GM19468 (cell line): ENCODE measurements at regions not wholly inside any gene's neighbourhood (a gene's known extent, or its start where the extent isn't known, plus 50 kb on each side); places are given as distances from the start of the nearest gene placed in this dataset.

Source experiments
- ATAC-seq: cut with Tn5 transposase; IDR thresholded peaks from one replicate; pipeline ENCODE4 v1.9.1; 2021; ENCODE audit warnings: mild to moderate bottlenecking, moderate library complexity, moderate number of reproducible peaks; ENCODE audit not compliant: unreplicated experiment; ENCODE audit errors: extremely low read depth

- ATAC-seq: no peak
Measured at GRCh38 chr17:79335456-79335855, 260.8 kb downstream of the ENGASE start.

DNA sequence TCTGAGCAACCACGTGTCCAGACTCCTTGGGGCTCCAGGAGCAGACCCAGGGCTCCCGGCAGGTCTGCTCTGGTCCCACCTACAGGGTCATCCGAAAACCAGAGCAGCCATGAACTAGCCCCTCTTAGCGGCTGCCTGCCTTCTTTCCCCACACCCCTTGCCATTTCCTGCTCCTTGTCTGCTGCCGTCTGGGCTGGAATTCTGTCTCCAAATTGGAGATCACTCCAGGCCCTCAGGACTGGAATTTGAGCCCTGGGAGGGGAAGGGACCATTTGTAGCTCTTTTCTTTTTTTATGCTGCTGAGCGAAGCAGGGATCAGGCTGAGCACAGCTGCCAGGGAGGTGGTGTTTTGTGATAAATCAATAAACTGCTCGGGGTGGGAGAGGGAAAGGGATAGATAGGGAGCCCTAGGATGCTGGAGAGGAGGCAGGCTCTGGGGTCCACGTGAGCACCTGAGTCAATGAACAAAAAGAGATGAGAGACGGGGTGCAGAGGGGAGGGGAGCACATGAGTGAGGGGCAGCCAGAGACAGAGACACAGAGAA is 257.5 kb downstream of the ENGASE start:
- ATAC-seq: no peak

DNA sequence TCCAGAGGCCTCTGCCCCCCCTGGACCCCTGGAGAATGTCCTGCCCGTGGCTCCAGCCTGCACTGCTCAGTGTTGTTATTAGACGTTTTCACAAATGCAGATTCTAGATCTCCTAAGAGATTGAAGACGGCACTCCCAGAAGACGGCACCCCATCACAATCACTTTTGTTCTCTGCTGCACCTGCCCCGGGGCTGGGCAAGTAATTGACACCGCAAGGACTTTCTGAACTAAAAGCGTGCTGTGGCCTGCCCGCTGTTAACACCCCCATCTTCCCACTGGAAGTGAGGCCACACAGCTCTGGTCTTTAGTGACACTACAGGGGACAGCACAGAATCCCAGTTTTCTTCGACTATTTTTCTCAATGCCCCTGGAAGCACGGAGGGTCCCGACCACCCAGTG is 256.9 kb downstream of the ENGASE start:
- no peak for ATAC-seq

GRCh38 chr17:79330696-79331095 is 256.1 kb downstream of the ENGASE start:
- no peak for ATAC-seq

- ATAC-seq: no peak
Measured at GRCh38 chr17:79330229-79330628, 255.6 kb downstream of the ENGASE start.

DNA sequence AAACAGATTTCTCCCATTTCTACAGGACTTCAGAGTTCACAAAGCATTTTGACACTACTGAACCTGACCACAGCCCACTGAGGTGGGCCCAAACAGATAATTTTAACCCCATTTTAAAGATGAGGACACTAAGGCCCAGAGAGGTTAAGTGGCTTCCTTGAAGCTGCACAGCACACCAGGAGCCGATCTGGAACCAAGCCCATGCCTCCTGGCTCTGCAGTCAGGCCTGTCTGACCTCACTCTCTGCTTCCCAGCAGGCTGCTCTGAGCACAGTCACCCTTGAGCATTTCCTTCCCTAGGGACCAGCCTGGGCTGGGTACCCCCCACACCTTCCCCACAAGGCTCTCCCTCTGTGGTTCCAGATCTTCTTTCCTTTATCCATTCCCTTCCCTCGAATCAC is 252.2 kb downstream of the ENGASE start:
- no peak for ATAC-seq

DNA sequence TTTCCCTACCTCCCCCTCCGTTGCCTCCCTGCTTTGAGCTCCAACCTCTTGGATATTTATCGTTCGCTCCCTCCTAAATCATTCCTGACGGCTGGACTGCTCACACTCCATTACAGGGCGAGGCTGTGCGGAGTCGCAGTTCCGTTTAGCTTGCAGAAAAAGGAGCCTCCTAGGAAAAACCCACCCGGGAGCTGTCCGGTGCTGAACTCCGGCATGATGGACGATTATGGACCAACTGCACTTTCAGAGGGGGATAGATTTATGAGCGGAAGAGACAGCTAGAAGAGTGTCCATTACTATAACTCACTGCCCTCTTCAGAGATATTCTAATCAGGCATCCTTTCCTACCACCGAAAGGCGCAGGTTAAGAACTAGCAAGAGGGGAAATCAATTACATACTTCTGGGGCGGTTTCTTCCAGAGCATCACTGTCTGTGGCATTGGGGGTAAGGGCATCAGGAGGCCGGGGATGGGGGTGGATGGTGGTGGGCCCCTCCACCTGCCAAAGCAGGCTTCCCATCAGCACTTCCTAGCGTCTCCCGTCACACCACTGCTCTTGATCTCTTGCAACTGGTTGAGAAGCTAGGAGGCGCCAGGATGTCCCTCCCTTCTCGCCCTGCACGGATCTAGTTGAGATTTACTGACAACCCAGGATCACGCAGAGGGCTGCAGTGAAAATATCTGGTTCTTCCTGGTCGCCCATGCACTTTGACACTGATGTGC is 251.2 kb downstream of the ENGASE start:
- ATAC-seq: no peak

GRCh38 chr17:79324194-79324593 is 249.6 kb downstream of the ENGASE start:
- no peak for ATAC-seq

DNA sequence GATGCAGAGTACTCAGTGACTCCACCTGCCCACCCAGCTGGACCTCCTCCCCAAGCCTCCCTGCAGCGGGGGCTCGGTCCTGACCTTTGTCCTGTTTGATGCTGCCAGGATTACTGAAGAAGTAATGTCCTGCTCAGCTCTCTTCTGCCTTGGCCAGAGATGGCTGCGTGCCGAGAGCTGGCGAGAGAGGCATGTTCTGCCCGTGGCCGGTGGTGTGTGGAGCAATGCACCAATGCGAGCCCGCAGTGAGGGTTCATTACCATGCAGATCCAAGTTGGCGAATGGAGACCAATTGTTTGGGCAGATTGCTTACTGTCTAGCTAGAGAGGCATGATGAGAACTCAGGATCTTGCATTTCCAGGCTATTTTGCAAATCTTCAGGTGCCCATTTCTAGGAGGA is 248.9 kb downstream of the ENGASE start:
- no peak for ATAC-seq

- no peak for ATAC-seq
Measured at GRCh38 chr17:79322211-79323123, 247.8 kb downstream of the ENGASE start.

GRCh38 chr17:79320331-79320730 is 245.7 kb downstream of the ENGASE start:
- ATAC-seq: no peak

DNA sequence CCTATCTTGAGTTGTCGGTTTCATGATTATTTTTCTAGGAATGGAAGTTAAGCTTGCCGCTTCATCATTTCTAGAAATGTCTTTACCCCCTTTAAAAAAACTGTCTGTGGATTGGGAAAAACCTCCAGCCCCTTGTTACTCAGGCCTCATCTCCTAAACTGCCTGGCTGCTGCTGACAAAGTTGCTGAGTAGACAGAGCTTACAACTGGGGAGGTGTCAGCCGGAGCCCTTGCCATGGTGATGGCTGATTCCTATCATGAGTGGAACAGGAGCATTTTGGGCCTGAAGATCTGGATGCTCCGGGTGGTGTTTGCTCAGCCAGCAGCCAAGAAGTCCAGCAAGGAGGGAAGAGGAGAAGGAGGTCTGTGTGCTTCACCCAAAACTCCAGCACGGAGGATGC is 243.3 kb downstream of the ENGASE start:
- ATAC-seq: no peak

- no peak for ATAC-seq
Measured at GRCh38 chr17:79316805-79317204, 242.2 kb downstream of the ENGASE start.

- ATAC-seq: no peak
Measured at GRCh38 chr17:79315358-79316105, 240.9 kb downstream of the ENGASE start.

DNA sequence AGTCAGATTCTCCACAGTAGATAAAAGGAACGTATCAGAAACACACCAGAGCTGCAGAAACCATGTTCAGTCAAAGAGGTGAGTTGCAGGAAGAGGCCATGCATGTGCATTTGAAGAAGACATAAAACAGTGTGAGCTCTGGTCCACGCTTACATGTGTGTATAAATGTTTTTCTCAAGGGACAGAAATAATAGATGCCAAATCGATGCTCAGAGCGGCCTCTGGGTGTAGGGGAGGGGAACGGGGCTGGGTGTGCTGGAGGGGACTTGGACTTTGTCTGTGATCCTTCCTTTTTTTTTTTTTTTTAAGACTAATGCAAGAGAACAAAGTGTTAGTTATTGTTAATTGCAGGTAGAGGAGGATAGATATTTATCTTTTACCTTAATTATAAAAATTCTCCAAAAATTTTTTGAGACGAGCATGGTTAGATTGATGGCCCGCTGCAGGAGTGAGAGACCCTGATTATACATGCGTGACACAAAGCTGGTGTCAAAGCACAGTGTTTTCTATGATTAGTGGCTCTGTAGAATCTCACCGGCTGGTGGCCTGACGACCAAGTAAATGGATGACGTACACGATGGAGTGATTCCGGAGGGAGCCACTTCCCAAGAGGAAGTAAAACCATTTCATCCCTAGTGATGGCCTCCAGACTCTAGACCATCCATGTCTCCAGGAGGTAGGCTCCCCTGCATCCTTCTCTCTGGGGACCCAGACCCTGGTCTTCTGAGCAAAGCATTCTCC is 240.2 kb downstream of the ENGASE start:
- ATAC-seq: no peak

DNA sequence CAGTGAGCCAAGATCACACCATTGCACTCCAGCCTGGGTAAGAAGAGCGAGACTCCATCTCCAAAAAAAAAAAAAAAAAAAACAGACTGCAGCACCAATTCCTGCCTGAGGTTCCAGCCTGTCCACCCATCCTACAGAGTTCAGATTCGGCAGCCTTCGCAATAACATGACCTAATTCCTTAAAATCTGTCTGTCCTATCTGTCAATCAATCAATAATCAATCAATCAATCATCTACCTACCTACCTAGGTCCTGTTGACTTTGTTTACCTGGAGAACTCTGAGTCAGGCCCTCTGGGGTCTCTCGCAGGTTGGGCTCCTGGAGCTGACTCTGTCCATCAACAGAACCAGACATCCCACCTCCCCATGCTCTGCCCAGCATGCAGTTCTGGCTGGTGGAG is 236.7 kb downstream of the ENGASE start:
- no peak for ATAC-seq

GRCh38 chr17:79306424-79307318 is 232.0 kb downstream of the ENGASE start:
- ATAC-seq: no peak

- ATAC-seq: no peak
Measured at GRCh38 chr17:79305768-79306423, 231.3 kb downstream of the ENGASE start.
